IPS-NIHi7 (cell line): ENCODE measurements at regions not wholly inside any gene's neighbourhood (a gene's known extent, or its start where the extent isn't known, plus 50 kb on each side); places are given as distances from the start of the nearest gene placed in this dataset.

Source experiments
- DNase-seq: peaks from one replicate; pipeline ENCODE4 v3.0.0; 2012; ENCODE audit warnings: mixed read lengths; ENCODE audit errors: extremely low spot score

DNA sequence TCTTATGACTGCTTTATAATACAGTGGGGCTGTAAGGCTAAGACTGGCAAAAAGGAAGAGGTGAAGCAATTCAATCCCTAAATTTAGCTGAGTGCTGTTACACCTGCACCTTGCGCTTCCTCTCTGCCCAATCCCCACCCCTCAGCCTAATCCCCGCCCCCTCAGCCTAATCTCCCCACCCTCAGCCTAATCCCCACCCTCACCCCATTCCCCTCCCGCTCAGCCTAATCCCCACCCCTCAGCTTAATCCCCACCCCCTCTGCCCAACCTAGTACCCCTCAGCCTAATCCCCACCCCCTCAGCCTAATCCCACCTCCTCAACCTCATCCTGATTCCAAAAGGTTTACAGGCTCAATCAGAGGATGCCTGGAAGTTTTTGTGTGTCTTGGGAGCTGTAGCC, 155.5 kb downstream of the PMP22 start:
- DNase-seq, result peak; percentile 64

- DNase-seq, result no peak
These were observed 156.1 kb downstream of the PMP22 start for GRCh38 chr17:15108992-15109391.

- DNase-seq, result peak; percentile 60
These were observed 158.6 kb downstream of the PMP22 start for GRCh38 chr17:15106540-15106939.

DNA sequence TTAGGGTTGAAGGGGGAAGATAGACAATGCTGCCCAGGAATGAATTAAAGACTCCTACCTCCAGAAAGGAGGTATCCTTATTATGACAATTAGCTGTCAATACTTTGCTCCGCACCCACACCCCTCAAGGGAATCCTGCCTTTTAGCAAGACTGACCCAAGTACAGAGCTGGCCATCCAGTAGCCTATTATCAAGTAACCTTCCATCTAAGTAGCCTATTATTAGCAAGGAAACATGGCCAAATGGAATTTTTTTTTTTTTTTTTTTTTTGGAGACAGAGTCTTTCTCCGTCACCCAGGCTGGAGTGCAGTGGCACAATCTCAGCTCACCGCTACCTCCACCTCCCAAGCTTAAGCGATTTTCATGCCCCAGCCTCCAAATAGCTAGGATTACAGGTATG, 161.3 kb downstream of the PMP22 start:
- no peak for DNase-seq

DNA sequence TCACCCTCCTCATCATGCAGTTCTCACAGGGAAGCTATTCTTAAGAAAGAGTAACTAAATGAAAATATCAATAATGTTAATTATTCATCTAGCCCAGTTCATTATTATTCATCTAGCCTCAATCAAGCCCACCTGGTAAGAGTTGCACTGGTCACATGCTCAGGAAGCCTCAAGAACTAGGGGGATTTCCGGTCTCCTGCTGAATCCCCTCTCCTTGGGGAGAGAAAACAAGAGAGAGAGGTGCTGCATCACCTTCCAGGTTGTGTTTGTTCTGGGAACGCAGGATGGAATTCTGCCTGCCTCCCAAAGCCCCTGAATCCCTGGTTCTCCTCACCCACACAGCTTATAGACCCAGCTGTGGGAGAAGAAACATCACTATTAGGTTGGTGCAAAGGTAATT, 164.0 kb downstream of the PMP22 start:
- DNase-seq, result no peak

DNA sequence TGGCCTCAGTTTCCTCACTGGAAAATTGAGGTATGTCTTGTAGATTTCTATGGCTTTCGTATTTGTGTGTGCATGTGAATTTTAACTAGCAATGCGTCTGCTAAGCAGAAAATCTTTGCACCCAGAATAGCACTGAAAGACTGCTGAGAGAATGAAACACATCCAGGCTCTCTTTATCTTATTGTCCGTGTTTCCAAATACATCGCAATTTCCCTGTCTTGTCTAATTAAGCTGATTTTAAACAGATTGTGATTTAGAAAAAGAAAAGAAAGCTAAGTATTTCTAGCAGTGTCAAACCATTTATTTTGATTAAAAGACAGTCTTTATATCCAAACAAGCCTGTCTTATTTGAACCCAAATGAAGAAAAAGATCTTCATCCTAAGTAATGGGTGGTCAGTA, 168.6 kb downstream of the PMP22 start:
- no peak for DNase-seq

- DNase-seq, result no peak
These were observed 169.2 kb downstream of the PMP22 start for GRCh38 chr17:15095935-15096334.

- DNase-seq, result no peak
These were observed 172.4 kb downstream of the PMP22 start for GRCh38 chr17:15092762-15093161.

GRCh38 chr17:15092261-15092660, 172.9 kb downstream of the PMP22 start:
- DNase-seq, result no peak

DNA sequence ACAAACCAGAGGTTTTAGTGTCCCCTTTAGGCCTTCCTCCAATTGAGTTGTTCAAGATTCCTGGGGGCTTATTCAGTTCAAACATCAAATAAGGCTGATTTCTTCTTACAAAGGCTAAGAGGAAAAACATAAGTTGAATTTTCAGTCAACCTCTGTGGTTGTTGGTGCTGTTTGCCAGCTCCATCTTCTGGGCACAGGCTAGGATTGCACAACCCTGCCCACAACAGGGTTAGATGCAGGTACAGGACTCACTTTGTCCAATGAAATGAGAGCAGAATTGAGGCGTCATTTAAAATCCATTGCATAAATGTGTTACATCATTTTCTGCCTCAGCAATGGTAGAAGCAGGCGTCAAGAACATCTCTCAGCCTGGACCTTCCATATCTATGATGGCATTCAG, 173.3 kb downstream of the PMP22 start:
- peak; percentile 38 for DNase-seq

GRCh38 chr17:15090533-15090932, 174.6 kb downstream of the PMP22 start:
- no peak for DNase-seq

- DNase-seq, result no peak
These were observed 177.2 kb downstream of the PMP22 start for GRCh38 chr17:15087946-15088345.

DNA sequence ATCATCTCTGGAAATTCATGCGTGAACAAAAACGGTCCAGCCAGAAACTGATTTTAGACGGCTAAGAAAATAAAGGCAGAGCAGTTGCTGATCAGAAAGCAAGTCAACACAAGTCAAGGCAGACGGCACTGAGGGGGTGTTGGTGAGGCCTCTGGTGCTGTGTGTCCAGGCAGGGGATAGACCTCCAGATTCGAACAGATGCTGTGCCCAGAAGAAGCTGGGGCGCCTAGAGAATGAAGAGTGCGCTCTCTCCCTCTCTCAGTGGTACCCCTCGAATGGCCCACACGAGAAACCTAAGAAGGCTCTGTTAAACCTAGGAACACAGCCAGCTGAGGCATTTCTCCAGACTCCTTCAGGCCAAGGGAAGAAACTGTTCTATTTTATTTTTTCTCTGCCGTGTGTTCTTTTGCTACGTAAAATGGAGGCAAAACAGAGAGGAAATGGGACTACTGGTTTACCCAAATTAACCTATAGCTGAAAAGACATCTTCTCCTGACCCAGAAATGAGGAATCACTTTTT, 178.3 kb downstream of the PMP22 start:
- DNase-seq, result no peak

- no peak for DNase-seq
These were observed 179.0 kb downstream of the PMP22 start for GRCh38 chr17:15085890-15086677.

DNA sequence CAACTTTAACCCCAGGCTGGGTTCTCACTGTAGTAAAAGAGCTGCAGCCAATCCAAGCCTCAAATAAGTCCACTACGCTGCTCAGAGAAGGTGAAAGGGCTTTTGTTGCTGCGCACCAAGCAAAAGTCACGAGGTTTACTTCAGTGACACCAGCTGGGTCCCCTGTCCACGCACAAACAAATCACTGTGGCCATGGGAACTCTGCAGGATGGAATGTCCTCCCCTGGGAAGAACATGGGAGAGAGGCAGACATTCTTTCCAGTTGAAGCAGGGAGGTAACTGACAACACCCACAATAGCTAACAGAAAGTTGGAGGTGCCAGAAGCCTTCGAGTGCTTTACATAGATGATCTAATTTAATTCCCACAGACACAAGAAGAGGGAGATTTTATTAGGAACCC, 181.9 kb downstream of the PMP22 start:
- DNase-seq, result no peak

- DNase-seq, result no peak
These were observed 184.1 kb downstream of the PMP22 start for GRCh38 chr17:15081008-15081407.

GRCh38 chr17:15078570-15078969, 186.6 kb downstream of the PMP22 start:
- DNase-seq, result no peak

DNA sequence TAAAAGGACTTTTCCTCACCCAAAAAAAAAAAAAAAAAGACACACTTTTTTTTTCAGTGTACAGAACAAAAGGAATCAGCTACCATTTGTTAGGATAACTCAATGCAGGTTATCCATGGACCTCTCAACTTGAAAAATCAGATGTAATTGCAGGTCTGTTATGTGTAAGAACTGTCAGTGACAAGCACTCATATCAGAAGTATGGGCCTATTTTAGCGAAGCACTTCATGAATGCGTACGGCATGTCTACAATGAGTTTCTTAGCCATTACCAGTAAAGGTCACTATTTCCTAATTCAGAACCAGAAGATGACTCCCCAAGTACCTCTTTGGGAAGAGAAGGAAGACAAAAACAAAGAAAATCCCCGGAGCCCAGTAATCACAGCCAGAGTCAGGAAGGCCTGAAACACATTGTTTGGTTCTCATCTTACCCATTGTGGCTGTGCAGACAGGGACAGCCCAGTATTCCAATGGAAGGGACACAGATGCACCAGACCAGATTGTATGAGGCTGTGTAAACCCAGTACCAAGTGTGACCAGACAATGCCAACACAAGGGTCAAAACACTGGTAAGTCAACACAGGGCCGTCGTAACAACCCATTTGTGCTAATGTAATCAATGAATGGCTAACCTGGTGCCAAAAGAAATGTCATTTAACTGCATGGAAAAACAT, 188.0 kb downstream of the PMP22 start:
- DNase-seq, result no peak

DNA sequence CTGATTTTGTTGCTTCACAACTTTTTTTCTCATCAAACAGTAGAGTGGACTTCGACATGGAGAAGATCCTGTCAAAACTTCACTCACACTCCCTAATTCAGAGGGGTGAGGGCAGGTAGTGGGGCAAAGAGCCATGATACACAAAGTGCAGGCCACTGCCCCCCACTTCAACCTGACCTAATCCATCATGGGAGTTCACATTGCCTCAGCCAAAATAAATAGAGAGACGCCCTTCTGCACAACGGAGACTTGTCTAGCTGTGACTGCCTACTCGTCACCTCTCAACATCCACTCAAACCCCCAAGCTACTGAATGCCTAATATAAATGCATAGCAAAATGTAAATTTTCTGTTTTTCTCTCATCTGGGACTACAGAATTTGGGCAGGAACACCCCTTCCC, 213.2 kb downstream of the PMP22 start:
- DNase-seq, result no peak

GRCh38 chr17:15049795-15050160, 215.3 kb downstream of the PMP22 start:
- no peak for DNase-seq

GRCh38 chr17:15048933-15049794, 216.0 kb downstream of the PMP22 start:
- no peak for DNase-seq

GRCh38 chr17:15048381-15048780, 216.7 kb downstream of the PMP22 start:
- DNase-seq, result no peak
